MCF 10A (cell line): ENCODE measurements at regions not wholly inside any gene's neighbourhood (a gene's known extent, or its start where the extent isn't known, plus 50 kb on each side); places are given as distances from the start of the nearest gene placed in this dataset.

Source experiments
- BruUV-seq: library from RNA; stranded (reverse); fragments of 400-500 nt; replicated peaks from 2 replicates; lab custom pipeline; 2021; lab: Mats Ljungman, UMichigan
- CTCF ChIA-PET: fragments of 300-600 bp; sonication (Branson Sonifier 250); formaldehyde crosslinking; extraction: SDS; loops from one replicate; lab custom pipeline; 2021; ENCODE audit warnings: antibody characterized with exemption, inconsistent platforms; lab: Yijun Ruan, JAX
- POLR2A ChIA-PET: fragments of 300-600, 350-650 bp; sonication (Branson Sonifier 250); formaldehyde crosslinking; extraction: SDS; loops from one replicate; lab custom pipeline; 2020; ENCODE audit warnings: antibody characterized with exemption, inconsistent platforms; lab: Yijun Ruan, JAX
- DNase-seq: peaks from one replicate; pipeline ENCODE4 v3.0.0-alpha.2; 2018; ENCODE audit not compliant: unreplicated experiment
- H3K27ac Mint-ChIP-seq: one replicate; pipeline ENCODE4 v1.8.0; 2022; ENCODE audit warnings: mild to moderate bottlenecking, low read depth, mixed read lengths; ENCODE audit not compliant: unreplicated experiment
- H3K27me3 Mint-ChIP-seq: one replicate; pipeline ENCODE4 v1.8.0; 2022; ENCODE audit warnings: mixed read lengths; ENCODE audit not compliant: insufficient read depth, unreplicated experiment
- H3K36me3 Mint-ChIP-seq: one replicate; pipeline ENCODE4 v1.8.0; 2022; ENCODE audit warnings: mild to moderate bottlenecking, moderate library complexity, mixed read lengths; ENCODE audit not compliant: insufficient read depth, unreplicated experiment
- H3K4me1 Mint-ChIP-seq: one replicate; pipeline ENCODE4 v1.8.0; 2022; ENCODE audit warnings: mixed read lengths; ENCODE audit not compliant: insufficient read depth, unreplicated experiment
- H3K4me3 Mint-ChIP-seq: one replicate; pipeline ENCODE4 v1.8.0; 2022; ENCODE audit warnings: mild to moderate bottlenecking, moderate library complexity, mixed read lengths; ENCODE audit not compliant: unreplicated experiment
- H3K9me3 Mint-ChIP-seq: one replicate; pipeline ENCODE4 v1.8.0; 2022; ENCODE audit warnings: mixed read lengths; ENCODE audit not compliant: unreplicated experiment
- intact Hi-C: fragments of 100-400 bp; cut with micrococcal nuclease; formaldehyde crosslinking; loops from 2 replicates; pipeline ENCODE4 v1.14.1; 2022
- TF ChIP-seq, protein P1 (sequence below): fragments of 200-600 bp; IDR thresholded peaks from one replicate; pipeline ENCODE4 v1.8.0; 2022; ENCODE audit warnings: antibody characterized with exemption, mild to moderate bottlenecking; ENCODE audit not compliant: unreplicated experiment

DNA sequence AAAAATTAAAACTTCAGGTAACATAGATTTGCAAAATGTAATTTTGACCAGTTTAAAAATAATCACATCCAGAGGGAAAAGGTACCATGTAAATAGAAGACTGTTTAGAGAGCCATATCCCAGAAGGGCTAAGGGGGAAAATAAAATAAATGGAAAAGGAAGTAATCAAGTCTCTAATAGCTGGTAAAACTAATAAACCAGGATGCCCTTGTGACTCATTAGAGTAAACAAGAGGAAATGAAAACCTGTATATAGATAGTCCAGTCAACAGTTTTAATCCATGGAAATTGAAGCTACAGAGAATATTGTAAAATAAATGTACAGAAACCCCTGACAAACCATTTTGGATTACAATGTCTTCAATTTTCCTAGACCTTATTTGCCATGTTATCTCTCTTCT is 698.0 kb upstream of the RGS18 start:
- POLR2A ChIA-PET: interaction anchor here (0.7 to 1.1 kb wide), 2 partner anchors 117 to 762 kb away, joined by 3 read pairs; no protein-coding TSS in a partner anchor
- Mint-ChIP-seq H3K36me3 (no peaks in the 10 kb centered on the region), H3K4me3 (no peak overlapping the region), H3K27me3 (no peaks in the 10 kb centered on the region), H3K9me3 (peaks cover 5% of the 10 kb centered on the region), H3K27ac (no peak overlapping the region), H3K4me1 (no peaks in the 10 kb centered on the region)
- intact Hi-C loops: no loop called here
- TF ChIP-seq, protein P1, sequence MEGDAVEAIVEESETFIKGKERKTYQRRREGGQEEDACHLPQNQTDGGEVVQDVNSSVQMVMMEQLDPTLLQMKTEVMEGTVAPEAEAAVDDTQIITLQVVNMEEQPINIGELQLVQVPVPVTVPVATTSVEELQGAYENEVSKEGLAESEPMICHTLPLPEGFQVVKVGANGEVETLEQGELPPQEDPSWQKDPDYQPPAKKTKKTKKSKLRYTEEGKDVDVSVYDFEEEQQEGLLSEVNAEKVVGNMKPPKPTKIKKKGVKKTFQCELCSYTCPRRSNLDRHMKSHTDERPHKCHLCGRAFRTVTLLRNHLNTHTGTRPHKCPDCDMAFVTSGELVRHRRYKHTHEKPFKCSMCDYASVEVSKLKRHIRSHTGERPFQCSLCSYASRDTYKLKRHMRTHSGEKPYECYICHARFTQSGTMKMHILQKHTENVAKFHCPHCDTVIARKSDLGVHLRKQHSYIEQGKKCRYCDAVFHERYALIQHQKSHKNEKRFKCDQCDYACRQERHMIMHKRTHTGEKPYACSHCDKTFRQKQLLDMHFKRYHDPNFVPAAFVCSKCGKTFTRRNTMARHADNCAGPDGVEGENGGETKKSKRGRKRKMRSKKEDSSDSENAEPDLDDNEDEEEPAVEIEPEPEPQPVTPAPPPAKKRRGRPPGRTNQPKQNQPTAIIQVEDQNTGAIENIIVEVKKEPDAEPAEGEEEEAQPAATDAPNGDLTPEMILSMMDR: no peak
- CTCF ChIA-PET: no interaction called here
- BruUV-seq: no TSS peak
- DNase-seq: no peak

- TF ChIP-seq, protein P1: no peak
- ChIA-PET CTCF (interaction anchor here (0.7 kb wide), 1 partner anchor 473 kb away, joined by 4 read pairs; no protein-coding TSS in a partner anchor), POLR2A (no interaction called here)
- no peak overlapping the region for H3K4me3 Mint-ChIP-seq
- intact Hi-C loops: no loop called here
- no peak for DNase-seq
- H3K36me3 Mint-ChIP-seq: no peaks in the 10 kb centered on the region
- no peaks in the 10 kb centered on the region for H3K27me3 Mint-ChIP-seq
- H3K9me3 Mint-ChIP-seq: no peaks in the 10 kb centered on the region
- no peak overlapping the region for H3K27ac Mint-ChIP-seq
- H3K4me1 Mint-ChIP-seq: no peaks in the 10 kb centered on the region
- BruUV-seq: no TSS peak
Measured at GRCh38 chr1:191483988-191484387, 674.3 kb upstream of the RGS18 start.

DNA sequence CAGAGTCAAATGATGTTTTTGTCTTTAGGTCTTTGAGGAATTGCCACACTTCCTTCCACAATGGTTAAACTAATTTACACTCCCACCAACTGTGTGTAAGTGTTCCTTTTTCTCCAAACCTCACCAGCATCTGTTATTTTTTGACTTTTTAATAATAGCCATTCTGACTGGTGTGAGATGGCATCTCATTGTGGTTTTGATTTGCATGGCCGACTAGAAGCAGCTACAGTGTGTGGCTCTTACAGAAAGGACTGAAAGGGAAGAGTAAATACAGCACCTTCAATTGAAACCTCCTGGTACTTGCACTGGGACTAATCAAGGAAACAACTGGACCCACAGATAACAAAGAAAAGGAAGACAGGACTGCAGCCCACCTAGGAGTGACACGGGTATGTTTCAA is 668.0 kb upstream of the RGS18 start:
- intact Hi-C loops: no loop called here
- no peak overlapping the region for H3K4me3 Mint-ChIP-seq
- ChIA-PET CTCF (no interaction called here), POLR2A (no interaction called here)
- TF ChIP-seq, protein P1: no peak
- H3K9me3 Mint-ChIP-seq: peaks cover 11% of the 10 kb centered on the region
- H3K36me3 Mint-ChIP-seq: no peaks in the 10 kb centered on the region
- DNase-seq: no peak
- no peaks in the 10 kb centered on the region for H3K27me3 Mint-ChIP-seq
- H3K27ac Mint-ChIP-seq: no peak overlapping the region
- no TSS peak for BruUV-seq
- H3K4me1 Mint-ChIP-seq: no peaks in the 10 kb centered on the region

- no TSS peak for BruUV-seq
- H3K27me3 Mint-ChIP-seq: no peaks in the 10 kb centered on the region
- ChIA-PET POLR2A (no interaction called here), CTCF (interaction anchor here (2.0 kb wide), 1 partner anchor 9 kb away, joined by 5 read pairs; no protein-coding TSS in a partner anchor)
- peaks cover 4% of the 10 kb centered on the region for H3K9me3 Mint-ChIP-seq
- H3K27ac Mint-ChIP-seq: no peak overlapping the region
- TF ChIP-seq, protein P1: no peak
- peaks cover 7% of the 10 kb centered on the region for H3K4me1 Mint-ChIP-seq
- no peak for DNase-seq
- no peaks in the 10 kb centered on the region for H3K36me3 Mint-ChIP-seq
- intact Hi-C loops: no loop called here
- H3K4me3 Mint-ChIP-seq: no peak overlapping the region
Measured at GRCh38 chr1:191495040-191495439, 663.2 kb upstream of the RGS18 start.
